RWPE1 (cell line): ENCODE measurements at regions not wholly inside any gene's neighbourhood (a gene's known extent, or its start where the extent isn't known, plus 50 kb on each side); places are given as distances from the start of the nearest gene placed in this dataset.
A peak's percentile ranks its signal among the peaks of the same experiment; 100 is the strongest.
"Not testable (repeated sequence)": the region's sequence is repeated elsewhere in the genome, so short reads cannot be mapped to it uniquely, and the experiment has no call there.

Source experiments
- CTCF ChIA-PET: fragments of 350-600 bp; sonication (Branson Sonifier 250); formaldehyde crosslinking; extraction: SDS; loops from one replicate; lab custom pipeline; 2021; lab: Yijun Ruan, JAX
- POLR2A ChIA-PET: fragments of 400-600 bp; formaldehyde crosslinking; extraction: SDS; loops from one replicate; lab custom pipeline; 2020; ENCODE audit warnings: antibody characterized with exemption; ENCODE audit not compliant: low non-redundant PET; lab: Yijun Ruan, JAX
- DNase-seq: peaks from one replicate; pipeline ENCODE4 v3.0.0; 2012; ENCODE audit warnings: low spot score
- H3K27ac ChIP-seq: fragments of 450-650 bp; 2 replicates; pipeline ENCODE4 v1.5.1; 2017
- TF ChIP-seq, protein P1 (sequence below): fragments of 450-650 bp; conservative IDR thresholded peaks from 2 replicates; pipeline ENCODE4 v1.5.1; 2017; ENCODE audit warnings: low read depth, mild to moderate bottlenecking

GRCh38 chr7:138388673-138389491, 71.2 kb upstream of the TRIM24 start:
- TF ChIP-seq, protein P1, sequence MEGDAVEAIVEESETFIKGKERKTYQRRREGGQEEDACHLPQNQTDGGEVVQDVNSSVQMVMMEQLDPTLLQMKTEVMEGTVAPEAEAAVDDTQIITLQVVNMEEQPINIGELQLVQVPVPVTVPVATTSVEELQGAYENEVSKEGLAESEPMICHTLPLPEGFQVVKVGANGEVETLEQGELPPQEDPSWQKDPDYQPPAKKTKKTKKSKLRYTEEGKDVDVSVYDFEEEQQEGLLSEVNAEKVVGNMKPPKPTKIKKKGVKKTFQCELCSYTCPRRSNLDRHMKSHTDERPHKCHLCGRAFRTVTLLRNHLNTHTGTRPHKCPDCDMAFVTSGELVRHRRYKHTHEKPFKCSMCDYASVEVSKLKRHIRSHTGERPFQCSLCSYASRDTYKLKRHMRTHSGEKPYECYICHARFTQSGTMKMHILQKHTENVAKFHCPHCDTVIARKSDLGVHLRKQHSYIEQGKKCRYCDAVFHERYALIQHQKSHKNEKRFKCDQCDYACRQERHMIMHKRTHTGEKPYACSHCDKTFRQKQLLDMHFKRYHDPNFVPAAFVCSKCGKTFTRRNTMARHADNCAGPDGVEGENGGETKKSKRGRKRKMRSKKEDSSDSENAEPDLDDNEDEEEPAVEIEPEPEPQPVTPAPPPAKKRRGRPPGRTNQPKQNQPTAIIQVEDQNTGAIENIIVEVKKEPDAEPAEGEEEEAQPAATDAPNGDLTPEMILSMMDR = no peak
- ChIA-PET CTCF (interaction anchor here (0.6 kb wide), 1 partner anchor 35 kb away, joined by 3 read pairs; no protein-coding TSS in a partner anchor), POLR2A (no interaction called here)
- H3K27ac ChIP-seq = no peak overlapping the region
- peak; percentile 18 for DNase-seq

- POLR2A ChIA-PET = no interaction called here
These were observed 64.3 kb upstream of the TRIM24 start for GRCh38 chr7:138395763-138396162.

GRCh38 chr7:138396251-138397070, 63.6 kb upstream of the TRIM24 start:
- ChIA-PET CTCF (no interaction called here), POLR2A (no interaction called here)
- TF ChIP-seq, protein P1 = no peak
- DNase-seq = no peak
- no peak overlapping the region for H3K27ac ChIP-seq

More at GRCh38 chr7:138395763-138396162, 64.3 kb upstream of the TRIM24 start:
- no peak overlapping the region for H3K27ac ChIP-seq
- no peak for DNase-seq
- CTCF ChIA-PET = no interaction called here
- TF ChIP-seq, protein P1 = no peak

- CTCF ChIA-PET, H3K27ac ChIP-seq, DNase-seq, POLR2A ChIA-PET: not testable (repeated sequence)
These were observed 63.0 kb upstream of the TRIM24 start for GRCh38 chr7:138397071-138397433.

DNA sequence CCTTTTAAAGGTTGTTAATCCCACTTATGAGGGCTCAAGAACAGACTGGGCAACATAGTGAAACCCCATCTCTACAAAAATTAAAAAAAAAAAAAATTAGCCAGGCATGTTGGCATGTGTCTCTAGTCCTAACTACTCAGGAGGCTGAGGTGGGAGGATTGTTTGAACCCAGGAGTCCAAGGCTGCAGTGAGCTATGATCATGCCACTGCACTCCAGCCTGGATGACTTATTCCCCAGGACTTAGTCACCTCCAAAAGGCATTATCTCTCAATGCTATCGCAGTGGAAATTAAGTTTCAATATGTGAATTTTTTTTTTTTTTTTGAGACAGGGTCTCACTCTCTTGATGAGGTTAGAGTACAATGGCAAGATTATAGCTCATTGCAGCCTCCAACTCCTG, 61.2 kb upstream of the TRIM24 start:
- POLR2A ChIA-PET = no interaction called here
- no peak overlapping the region for H3K27ac ChIP-seq
- no peak for DNase-seq
- TF ChIP-seq, protein P1 = no peak
- CTCF ChIA-PET = no interaction called here

DNA sequence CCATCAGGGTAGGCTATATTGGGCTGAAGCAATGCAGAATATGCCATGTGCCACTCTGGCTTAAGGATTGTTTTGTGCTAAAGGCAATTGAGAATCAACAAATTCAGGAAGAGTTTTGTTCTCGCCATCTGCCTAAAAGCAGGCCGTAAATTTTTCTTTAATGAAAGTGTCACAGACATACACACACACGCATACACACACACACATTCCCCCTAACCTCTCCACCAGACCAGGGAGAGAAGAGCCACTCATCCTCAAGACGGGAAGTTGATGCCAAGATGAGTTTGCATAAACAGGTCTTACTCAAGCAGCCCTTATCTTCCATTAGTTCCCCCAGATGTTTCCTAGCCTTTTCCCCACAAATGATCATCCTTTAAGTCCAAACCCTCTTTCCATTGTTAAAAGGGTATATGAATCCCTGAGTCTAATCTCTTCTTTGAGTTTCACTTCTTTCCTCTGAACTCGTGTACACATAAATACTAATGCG, 59.6 kb upstream of the TRIM24 start:
- no peak overlapping the region for H3K27ac ChIP-seq
- POLR2A ChIA-PET = no interaction called here
- TF ChIP-seq, protein P1 = no peak
- no peak for DNase-seq
- CTCF ChIA-PET = no interaction called here

DNA sequence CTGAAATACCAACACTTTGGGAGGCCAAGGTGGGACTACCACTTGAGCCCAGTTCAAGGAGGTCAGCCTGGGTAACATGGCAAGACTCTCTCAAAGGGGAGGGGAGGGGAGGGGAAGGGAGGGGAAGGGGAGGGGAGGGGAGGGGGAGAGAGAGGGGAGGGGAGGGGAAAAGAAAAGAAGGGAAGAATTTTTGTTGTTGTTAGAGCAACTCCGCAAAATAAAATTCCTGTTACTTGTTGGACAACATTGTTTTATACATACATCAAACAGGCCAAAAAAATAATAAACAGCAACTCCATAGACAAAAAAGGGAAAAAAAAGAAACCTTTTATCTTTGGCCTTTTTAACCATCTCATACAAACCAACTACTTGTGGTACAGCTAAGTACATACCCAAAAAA, 57.3 kb upstream of the TRIM24 start:
- no peak for DNase-seq
- TF ChIP-seq, protein P1 = no peak
- CTCF ChIA-PET = no interaction called here
- no peak overlapping the region for H3K27ac ChIP-seq
- POLR2A ChIA-PET = no interaction called here
